HL-60/S4 treated with retinoic acid at 250 ng/mL for 4 days and 3 days (cell line): ENCODE measurements at regions not wholly inside any gene's neighbourhood (a gene's known extent, or its start where the extent isn't known, plus 50 kb on each side); places are given as distances from the start of the nearest gene placed in this dataset.

ENCODE experiments used
- in situ Hi-C: fragments of 300-500 bp; cut with MboI; formaldehyde crosslinking; loops from 2 replicates; pipeline ENCODE4 v1.7.0; 2022; ENCODE audit warnings: low sequenced_read_pairs

DNA sequence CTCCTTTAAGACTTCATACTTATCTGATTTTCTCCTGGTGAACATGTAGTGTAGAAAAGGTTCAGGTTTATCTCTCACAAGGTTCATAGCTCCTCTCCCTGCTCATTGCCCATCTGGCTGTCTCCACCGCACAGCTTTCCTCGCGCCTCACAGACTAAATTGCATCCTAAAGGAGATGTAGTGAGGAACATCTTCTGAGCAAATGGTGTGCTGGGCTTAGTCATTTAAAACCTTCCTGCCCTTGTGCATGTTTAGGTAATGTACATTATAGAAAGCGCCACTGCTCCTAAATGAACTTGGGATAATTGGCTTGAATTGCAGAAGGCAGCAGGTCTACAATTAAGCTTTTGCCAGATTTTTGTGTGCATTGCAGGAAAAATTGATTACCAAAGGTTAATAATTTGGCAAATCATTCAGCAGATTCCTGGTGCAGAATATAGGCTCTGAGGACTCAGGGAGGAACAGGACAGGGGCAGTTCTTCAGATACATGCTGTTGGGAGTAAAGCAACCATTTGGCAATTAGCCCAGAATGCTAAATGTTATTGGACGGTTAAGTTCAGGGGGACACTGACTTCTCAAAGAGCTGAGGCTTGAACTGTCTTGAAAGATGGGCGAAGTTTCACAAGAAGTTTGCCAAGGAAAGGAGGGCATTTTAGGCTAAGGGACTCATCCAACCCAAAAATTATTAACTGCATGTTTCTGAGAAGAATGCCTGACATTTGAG is 108.4 kb upstream of the CLDN10 start:
- in situ Hi-C loops, result no loop called here

DNA sequence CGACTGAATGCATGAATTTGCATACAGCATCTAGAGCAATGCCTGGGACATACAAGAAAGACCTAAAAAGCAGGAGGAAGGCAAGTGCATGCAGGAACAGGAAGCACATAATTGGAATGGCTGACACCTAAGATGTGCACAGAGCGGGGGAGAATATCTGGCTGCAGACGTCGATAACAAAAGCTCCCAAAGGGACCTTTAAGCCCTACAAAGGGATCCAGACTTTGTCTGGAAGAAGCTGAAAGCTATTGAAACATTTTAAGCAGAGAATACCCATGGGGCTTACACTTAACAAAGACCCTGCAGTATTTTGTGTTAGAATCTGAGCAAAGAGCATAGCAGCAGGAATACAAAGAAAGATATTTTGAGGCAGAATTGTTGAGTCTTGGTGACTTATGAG is 107.4 kb upstream of the CLDN10 start:
- in situ Hi-C loops, result no loop called here

DNA sequence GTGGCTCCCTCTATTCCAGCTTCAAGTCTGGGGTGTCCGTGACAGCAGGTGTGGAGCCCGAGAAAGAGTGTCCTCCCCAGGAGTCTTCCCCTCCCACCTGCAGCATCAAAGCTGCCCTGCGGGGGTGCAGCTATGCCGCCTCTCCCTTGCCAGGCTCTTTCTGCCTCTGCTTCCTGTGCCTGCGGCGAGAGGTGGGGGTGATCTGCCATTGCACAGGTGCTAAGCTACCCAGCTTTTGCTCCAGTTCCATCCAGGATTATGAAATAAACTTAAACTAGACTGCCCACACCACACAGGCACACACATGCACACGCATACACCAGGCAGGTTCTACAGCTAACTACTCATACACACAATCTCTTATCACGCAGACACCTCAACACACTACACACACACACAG is 104.7 kb upstream of the CLDN10 start:
- in situ Hi-C loops, result no loop called here

DNA sequence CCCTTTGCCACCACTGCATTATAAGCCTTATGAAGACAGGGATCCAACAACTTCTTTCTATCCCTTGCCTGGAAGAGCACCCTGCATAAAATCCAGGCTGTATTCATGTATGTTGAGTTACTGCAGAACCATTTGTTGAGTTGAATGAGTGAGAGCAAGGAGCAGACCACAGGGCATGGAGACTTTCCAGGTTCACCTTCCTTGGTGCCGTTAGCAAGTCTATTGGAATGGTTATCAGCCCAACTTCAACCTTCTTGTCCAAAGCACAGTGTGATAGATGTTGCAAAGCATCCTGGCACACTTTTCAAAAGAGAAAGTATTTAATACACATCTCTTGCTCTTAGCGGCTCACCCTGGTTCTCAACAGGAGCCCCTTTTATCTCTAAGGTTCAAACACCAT is 100.9 kb upstream of the CLDN10 start:
- in situ Hi-C loops, result no loop called here

DNA sequence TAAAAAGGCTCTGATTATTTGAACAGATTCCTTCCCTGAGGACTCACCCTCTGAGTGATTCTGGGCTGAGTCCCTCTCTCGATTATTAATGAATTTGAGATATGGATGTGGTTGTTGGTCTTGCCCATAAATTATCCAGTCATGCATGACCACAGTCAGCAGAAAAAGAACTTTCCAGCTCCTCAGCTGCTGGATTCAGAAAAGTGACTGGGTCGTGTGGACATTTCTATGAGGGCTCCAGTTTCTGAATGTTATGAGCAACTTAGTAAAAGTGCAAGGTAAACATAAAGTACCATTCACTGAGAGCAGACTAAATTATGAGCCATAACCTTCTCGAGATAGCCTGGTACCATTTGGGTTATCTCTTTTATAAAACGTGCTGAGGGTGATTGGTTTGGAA is 100.1 kb upstream of the CLDN10 start:
- in situ Hi-C loops, result no loop called here

DNA sequence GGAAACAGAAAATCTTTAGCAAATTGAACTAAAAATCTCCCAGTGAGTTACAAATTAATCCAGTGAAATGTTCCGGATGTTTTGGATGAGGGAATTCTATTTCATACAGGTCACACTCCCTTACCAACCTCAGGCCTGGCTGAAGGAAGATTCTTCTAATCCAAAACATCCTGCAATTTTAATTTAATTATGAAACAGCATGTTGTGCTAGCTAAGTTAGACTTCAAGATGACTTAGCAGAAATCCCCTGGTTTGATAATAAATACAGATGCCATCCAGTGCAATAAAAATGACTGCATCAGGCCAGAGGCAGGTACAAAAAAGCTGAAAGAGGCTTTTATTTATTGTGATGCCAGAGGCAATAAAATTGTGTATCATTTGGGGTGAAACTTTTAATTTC is 96.7 kb upstream of the CLDN10 start:
- in situ Hi-C loops, result no loop called here

DNA sequence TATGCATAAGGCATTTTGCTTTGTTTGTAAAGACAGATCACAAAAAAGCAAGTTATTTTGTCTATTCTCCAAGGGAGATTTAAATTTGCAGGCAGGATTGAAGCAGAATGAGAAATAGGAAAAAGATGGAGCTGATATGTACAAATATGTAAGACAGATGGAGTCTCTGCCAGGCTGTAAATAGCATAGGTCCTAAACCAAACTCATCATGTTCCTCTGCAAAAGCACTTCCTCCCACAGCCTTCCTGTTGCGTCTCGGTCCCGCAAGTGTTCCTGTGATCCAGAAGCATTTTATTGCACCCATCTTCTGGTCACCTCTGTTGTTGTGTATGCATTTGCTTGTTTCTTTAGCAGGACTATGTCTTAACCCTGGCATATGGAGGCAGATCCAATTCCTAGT is 95.7 kb upstream of the CLDN10 start:
- in situ Hi-C loops, result no loop called here

DNA sequence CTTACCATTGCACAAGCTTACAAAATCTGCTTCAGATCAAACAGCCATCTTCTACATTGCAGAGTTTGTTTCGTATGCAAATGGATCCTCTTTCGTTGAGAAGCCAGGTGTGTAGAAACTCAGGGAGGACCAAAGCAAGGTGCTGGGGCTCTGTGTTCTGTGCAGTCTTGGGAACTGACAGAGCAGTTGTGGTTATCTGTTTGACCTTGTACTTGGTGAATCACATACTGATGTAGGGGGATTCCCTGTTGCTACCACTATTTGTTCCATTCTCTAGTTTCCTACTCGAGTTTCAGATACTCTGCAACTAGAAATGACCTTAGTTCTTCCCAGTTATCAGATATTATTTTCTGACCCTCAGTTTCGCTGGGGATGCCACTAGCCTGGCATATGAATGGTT is 95.2 kb upstream of the CLDN10 start:
- in situ Hi-C loops, result no loop called here

DNA sequence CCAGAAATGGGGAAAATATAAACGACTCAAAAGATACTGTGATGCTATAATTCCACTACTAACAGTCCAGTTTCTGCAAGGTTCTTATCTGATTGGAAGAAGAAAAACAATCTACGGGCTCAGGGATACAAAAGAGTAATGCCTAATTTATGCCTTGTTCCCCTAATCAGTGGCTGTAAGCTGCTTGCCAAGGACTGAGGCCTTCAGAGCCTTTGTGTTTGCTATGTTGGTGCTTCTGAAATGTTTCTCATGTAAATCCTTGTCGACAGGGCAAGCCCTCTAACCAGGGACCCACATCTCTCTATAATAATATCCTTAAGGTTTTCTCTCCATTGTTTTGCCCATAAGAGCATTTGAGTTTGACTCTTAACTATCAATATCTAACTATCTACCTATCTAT is 89.7 kb upstream of the CLDN10 start:
- in situ Hi-C loops, result no loop called here

DNA sequence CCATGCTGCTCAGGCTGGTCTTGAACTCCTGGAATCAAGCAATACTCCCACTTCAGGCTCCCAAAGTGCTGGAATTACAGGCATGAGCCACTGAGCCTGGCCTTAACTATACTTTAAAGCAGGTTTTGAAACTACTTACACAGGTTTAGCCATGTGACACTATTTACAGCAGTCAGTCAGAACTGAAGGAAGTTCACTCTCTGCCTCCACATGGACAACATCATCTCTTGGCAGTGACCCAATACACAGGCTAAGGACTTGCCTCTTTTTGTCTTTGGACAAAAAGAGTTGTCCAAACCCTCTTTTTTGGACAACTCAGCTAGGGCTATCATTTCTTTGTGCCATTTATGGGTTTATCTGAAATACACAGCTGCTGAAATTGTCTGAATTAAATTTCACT is 89.0 kb upstream of the CLDN10 start:
- in situ Hi-C loops, result no loop called here

DNA sequence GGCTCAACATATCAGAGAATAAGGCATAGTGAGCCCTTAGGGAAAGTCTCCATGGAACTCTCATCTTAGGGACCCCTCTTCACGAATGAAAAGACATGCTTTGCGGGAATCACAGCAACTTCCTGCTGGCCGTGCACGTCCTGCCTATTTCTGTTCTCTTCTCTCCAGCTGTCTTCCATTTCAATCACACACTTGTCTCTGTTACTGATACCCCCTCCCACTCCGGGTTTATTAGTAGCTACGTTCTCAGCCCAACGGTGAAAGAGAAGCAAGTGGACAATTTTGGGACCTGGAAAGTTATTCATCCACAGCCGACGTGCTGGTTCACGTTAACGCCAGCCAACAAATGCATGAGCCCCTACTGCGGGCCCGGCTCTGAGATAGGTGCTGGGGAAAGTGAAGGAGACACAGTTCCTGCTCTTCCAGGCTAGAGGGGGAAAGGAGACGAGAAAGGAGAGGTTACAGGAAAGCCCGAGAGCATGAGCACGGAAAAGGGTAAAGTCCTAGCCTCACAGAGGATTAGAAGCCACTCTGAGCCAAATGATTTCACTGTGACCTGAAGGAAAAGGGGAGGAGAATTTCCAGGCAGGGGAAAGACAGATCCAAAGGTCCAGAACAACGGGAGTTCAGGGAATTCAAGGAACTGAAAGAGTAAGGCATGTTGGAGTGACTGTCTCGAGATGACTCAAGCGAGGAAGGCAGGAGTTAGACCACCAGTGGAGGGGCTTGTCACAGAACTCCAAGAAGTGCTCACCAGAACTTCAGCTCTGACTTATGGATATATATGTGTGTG is 81.8 kb upstream of the CLDN10 start:
- in situ Hi-C loops, result no loop called here

DNA sequence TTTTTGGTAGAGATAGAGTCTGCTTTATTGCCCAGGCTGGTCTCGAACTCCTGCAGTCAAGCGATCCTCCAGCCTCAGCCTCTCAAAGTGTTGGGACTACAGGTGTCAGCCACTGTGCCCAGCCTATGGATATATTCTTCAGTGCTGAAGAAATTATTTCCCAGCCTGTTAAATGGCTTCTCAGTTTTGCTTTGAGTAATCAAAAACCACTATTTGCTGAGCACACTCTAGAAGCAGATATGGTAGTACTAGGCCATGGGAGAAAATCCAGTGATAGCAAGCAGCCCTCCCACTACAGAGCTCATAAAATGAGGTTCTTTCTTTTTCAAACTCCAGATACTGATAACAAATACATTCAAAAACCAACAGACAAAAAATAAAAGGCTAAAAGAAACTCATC is 80.6 kb upstream of the CLDN10 start:
- in situ Hi-C loops, result no loop called here

DNA sequence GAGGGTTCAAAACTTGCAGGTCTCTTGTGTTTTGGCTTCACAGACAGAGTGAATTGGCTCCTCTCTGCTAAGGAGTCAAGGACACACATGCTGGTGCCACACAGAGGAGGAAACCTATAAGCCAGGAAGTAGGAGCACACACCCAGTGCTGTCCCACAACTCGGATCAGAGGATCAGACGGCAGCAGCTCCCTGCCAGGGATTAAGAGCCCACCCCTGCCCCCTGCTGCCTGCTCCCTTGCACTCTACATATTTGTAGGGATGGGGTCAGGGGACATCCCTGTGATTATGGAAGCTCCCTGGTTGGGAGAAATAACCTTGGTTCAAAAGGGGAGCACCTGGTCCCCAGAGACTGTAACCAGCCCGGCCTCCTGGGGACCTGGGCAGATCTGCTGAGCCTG is 77.5 kb upstream of the CLDN10 start:
- in situ Hi-C loops, result no loop called here

DNA sequence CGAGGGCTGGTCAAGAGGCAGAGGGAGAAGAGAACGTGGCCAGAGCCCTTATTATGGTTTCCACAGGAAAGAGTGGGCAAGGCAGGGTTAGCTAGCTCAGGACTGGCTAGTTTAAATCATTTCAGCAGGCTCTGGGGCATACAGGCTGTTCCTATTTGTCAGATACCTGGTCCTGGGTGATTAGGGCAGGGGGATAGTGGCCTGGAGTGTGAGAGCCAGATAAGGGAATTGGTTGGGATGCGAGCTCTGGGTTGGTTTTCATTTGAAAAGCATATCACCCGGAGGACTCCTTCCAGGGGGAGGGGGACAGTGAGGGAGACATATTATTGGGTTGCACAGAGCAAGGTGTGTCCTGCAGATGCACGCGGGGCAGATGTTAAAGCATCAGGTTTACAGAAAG is 75.3 kb upstream of the CLDN10 start:
- in situ Hi-C loops, result no loop called here

DNA sequence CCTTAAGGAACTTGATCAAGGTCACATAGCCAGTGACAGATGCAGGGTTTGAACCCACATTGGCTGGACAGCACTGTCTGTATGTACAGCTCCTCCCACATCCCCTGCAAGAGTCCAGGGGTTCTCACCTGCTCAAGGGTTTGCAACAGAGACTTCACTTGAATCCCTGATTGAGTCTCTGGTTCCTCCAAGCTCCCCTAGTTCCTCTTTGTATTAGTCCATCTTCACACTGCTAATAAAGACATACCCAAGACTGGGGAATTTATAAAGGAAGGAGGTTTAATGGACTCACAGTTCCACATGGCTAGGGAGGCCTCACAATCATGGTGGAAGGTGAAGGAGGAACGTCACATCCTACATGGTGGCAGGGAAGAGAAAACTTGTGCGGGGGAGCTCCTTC is 72.8 kb upstream of the CLDN10 start:
- in situ Hi-C loops, result no loop called here

DNA sequence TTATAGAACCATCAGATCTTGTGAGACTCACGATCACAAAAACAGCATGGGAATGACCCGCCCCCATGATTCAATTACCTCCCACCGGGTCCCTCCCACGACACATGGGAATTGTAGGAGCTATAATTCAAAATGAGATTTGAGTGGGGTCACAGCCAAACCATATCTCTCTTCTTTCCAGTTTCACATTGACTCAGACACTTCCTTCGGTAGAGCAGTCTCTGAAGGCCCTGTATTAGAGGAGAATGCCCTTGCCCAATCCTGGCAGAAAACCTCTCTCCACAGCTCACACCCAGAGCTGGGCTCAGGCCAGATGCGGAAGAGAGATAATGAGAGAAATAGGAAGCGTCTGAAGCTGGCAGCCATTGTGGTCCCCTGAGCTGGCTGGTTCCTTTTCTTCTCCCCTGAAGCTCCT is 72.4 kb upstream of the CLDN10 start:
- in situ Hi-C loops, result no loop called here

DNA sequence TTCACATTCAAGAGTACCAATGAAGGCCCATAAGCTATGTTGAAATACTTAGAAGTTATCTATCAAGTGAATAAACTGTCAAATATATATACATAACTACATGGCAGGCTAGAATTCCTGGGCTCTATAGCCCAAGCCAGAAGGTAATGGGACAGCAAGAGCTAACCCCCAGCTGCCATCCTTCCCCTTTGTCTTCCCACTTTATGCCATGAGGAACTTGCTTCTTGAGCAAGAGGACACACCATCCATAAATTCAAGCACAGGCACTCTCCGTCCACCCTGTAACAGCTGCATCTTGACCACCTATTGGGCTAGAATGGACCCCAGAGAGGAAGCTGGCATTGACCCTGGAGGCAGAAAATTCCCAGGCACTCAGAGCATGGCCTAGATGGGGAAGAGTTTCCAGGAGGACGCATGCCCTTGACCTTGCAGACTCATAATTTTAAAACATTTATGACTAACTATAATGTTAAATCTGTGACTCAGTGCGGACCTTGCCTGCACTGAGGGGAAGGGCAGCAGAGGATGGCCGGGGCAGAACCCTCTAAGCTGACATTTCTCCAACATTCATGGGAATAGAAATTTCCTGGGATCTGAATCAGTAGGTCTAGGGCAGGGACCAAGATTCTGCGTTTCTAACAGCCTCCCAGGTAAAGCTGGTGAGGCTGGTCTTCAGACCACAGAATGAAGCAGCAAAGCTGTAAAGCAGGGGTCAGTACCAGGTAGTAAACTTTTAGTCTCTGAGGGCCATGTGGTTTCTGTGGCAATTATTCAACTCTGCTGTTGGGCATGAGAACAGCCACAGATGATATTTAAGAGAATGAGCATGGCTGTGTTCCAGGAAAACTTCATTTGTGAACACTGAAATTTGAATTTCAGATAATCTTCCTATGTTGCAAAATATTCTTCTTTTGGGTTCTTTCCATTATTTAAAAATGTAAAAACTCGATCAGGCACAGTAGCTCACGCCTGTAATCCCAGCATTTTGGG is 71.4 kb upstream of the CLDN10 start:
- in situ Hi-C loops, result no loop called here

DNA sequence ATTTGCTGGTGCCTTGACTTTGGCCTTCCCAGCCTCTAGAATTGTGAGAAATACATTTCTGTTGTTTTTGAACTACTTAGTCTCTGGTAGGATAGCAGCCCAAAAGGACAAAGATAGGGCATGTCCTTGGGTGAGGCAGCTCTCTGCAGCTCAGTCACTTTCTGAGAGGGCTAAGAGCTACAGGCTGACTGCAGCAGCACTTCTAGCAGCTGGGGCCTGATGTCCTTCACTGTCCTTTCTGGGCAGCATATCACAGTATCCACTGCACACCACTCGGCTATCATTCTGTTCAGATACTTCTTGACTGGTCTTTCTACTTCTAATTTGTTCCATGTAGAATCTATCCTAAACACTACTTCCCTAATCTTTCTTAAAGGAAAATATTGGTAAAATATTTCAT is 68.5 kb upstream of the CLDN10 start:
- in situ Hi-C loops, result no loop called here

DNA sequence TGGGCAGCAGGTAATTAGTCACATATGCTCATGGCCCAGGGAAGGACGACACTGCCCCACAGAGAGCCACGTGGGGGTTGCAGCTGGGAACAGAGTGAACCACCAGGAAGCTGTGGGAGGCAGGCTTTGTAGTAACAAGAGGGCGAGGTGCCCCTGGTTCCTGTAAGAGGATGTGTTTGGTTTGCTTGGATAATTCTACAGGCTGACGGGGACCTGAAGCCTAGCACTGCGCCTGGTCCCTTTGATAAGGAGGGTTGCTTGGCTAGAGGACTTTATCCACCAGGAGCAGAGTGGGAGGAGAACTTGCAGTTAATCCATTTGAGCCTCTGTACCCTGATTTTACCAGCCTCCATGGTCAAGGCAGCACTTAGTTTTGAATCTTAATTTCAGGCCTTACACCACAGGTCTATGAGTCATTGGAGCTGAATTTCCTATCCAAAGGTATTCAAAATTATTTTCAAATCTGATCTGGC is 67.4 kb upstream of the CLDN10 start:
- in situ Hi-C loops, result no loop called here

DNA sequence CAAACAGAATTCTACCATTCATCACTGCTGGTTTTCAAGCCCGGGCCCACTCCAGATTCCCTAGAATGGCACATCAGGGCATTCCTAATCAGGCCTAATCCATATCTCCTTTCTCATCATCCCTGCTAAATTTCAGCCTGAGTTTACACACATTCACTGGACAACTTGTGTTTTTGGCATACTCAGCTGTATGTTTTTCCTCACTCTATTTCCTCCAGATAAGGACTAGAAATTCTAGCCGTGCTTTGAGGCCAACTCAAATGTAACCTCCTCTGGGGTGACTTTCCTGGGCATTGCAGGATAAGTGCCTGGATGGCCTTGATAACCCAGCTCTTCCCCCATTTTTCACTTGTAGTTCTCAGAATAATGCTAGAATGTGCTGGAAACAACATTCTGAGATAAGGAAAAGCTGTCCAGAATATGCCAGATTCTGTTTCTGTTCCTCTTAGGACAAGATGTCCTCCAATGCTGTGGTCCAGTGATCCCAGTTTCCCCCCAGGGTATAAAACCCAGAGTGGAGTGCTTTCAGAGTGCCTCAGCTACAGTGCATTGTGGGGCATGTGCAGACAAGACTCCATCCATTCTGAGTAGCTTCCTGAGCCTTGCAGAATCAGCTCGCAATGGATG is 66.9 kb upstream of the CLDN10 start:
- in situ Hi-C loops, result no loop called here
